Transverse colon (tissue), 4 donors: ENCODE measurements at regions not wholly inside any gene's neighbourhood (a gene's known extent, or its start where the extent isn't known, plus 50 kb on each side); places are given as distances from the start of the nearest gene placed in this dataset.

Experiments
- DNase-seq: peaks from one replicate; pipeline ENCODE4 v3.0.0-alpha.2; 2019
- H3K27ac ChIP-seq, 4 donors: fragments of 200-600 bp; sonication (generic); 2 replicates each; pipeline ENCODE4 v1.5.1; 2016 to 2018; ENCODE audit warnings: inconsistent platforms in 4 of 4
- H3K27me3 ChIP-seq: fragments of 200-600 bp; sonication (generic); 2 replicates; pipeline ENCODE4 v1.5.1; 2017; ENCODE audit warnings: inconsistent platforms
- H3K36me3 ChIP-seq, 4 donors: fragments of 200-600 bp; sonication (generic); 2 replicates each; pipeline ENCODE4 v1.5.1; 2017 to 2019; ENCODE audit warnings: inconsistent platforms in 4 of 4
- H3K4me1 ChIP-seq, 4 donors: fragments of 200-600 bp; sonication (generic); 2 replicates each; pipeline ENCODE4 v1.5.1; 2017 to 2020; ENCODE audit warnings: inconsistent platforms in 4 of 4
- H3K4me3 ChIP-seq, 4 donors: fragments of 200-600 bp; sonication (generic); 1 replicate in 1 of 4; 2 replicates in 3 of 4; pipeline versions ENCODE4 v1.5.1 to v1.6.1; 2017 to 2019; ENCODE audit warnings: inconsistent platforms in 4 of 4
- H3K9me3 ChIP-seq, 2 donors: fragments of 200-600 bp; sonication (generic); 2 replicates each; pipeline ENCODE4 v1.5.1; 2017 to 2019; ENCODE audit warnings: inconsistent platforms in 2 of 2
- CTCF ChIP-seq, 5 experiments: fragments of 200-600 bp in 3 of 5; fragments of 450-650 bp in 2 of 5; sonication (generic) in 3 of 5; IDR thresholded peaks; 1 replicate in 2 of 5; 2 replicates in 3 of 5; pipeline ENCODE4 v1.5.1; 2016 to 2017; ENCODE audit warnings: antibody characterized with exemption in 5 of 5, inconsistent platforms in 3 of 5, mild to moderate bottlenecking in 2 of 5, moderate library complexity in 1 of 5
- EP300 ChIP-seq: sonication (generic); formaldehyde crosslinking; IDR thresholded peaks from one replicate; pipeline ENCODE4 v1.6.1; 2017; ENCODE audit warnings: antibody characterized with exemption, low read depth
- POLR2A ChIP-seq: fragments of 450-650 bp; IDR thresholded peaks from one replicate; pipeline ENCODE4 v1.6.1; 2016; ENCODE audit warnings: antibody characterized with exemption, mild to moderate bottlenecking, moderate library complexity
- POLR2AphosphoS5 ChIP-seq, 3 donors: sonication (generic); formaldehyde crosslinking; IDR thresholded peaks; one replicate each; pipeline ENCODE4 v1.6.1; 2016; ENCODE audit warnings: antibody characterized with exemption in 3 of 3
- WGBS, 2 donors: methylation state at CpG; one replicate each; pipeline ENCODE4 v1.1.5; 2018; ENCODE audit warnings: low coverage in 1 of 2; 5-methylcytosine and 5-hydroxymethylcytosine counted together
- in situ Hi-C, 4 donors: fragments of 200-750 bp; cut with MboI; loops; one replicate each; pipeline versions ENCODE4 v1.15.0 to v1.15.1; 2017; ENCODE audit warnings: low sequenced_read_pairs in 3 of 4, low pct_ligation_motif_present in 1 of 4, low pct_unique_long_range_greater_than_20kb in 1 of 4
- intact Hi-C: fragments of 100-400 bp; cut with DNase I; formaldehyde crosslinking; loops from one replicate; pipeline ENCODE4 v1.15.1; 2023; ENCODE audit warnings: low total_unique reads

- WGBS, 2 donors: 85 to 87% methylated on average over 4 of the region's 4 CpGs
- intact Hi-C loops: no loop called here
- no peak for DNase-seq
- Histone ChIP-seq H3K36me3 (peaks cover 0 to 1% (median 0%) of the 10 kb centered on the region in 4 donors), H3K27me3 (no peaks in the 10 kb centered on the region), H3K9me3 (no peaks in the 10 kb centered on the region), H3K4me3 (no peak overlapping the region), H3K27ac (no peak overlapping the region), H3K4me1 (no peaks in the 10 kb centered on the region)
- in situ Hi-C loops: no loop called here
- no peak for TF ChIP-seq EP300
- TF ChIP-seq CTCF (IDR thresholded peaks at IDR 0.05): no peak
- TF ChIP-seq POLR2AphosphoS5 (IDR thresholded peaks at IDR 0.05): no peak
- no peak for TF ChIP-seq POLR2A
Measured at GRCh38 chr13:104098421-104098820, 1032.2 kb upstream of the SLC10A2 start.

GRCh38 chr13:104086759-104087158 lies 1020.5 kb upstream of the SLC10A2 start:
- in situ Hi-C loops (no loop called here), intact Hi-C loops (no loop called here)
- H3K4me1 ChIP-seq: no peaks in the 10 kb centered on the region
- H3K27me3 ChIP-seq: no peaks in the 10 kb centered on the region
- WGBS, 2 donors: 73 to 76% methylated on average over 5 of the region's 5 CpGs
- H3K36me3 ChIP-seq: no peaks in the 10 kb centered on the region
- no peak for DNase-seq
- TF ChIP-seq EP300: no peak
- no peak for TF ChIP-seq POLR2AphosphoS5 (IDR thresholded peaks at IDR 0.05)
- TF ChIP-seq POLR2A: no peak
- TF ChIP-seq CTCF (IDR thresholded peaks at IDR 0.05): no peak
- H3K4me3 ChIP-seq: no peak overlapping the region
- no peak overlapping the region for H3K27ac ChIP-seq
- H3K9me3 ChIP-seq: no peaks in the 10 kb centered on the region

GRCh38 chr13:104086210-104086609 lies 1020.0 kb upstream of the SLC10A2 start:
- Histone ChIP-seq H3K9me3 (no peaks in the 10 kb centered on the region), H3K4me1 (no peaks in the 10 kb centered on the region), H3K27me3 (no peaks in the 10 kb centered on the region), H3K27ac (no peak overlapping the region), H3K36me3 (no peaks in the 10 kb centered on the region), H3K4me3 (no peak overlapping the region)
- intact Hi-C loops (no loop called here), in situ Hi-C loops (no loop called here)
- 71 to 89% methylated on average over 1 of the region's 1 CpG for WGBS, 2 donors
- TF ChIP-seq CTCF (IDR thresholded peaks at IDR 0.05) (no peak), POLR2A (no peak), EP300 (no peak), POLR2AphosphoS5 (IDR thresholded peaks at IDR 0.05) (no peak)
- DNase-seq: no peak

- Histone ChIP-seq H3K36me3 (no peaks in the 10 kb centered on the region), H3K4me3 (no peak overlapping the region), H3K27me3 (no peaks in the 10 kb centered on the region), H3K27ac (no peak overlapping the region), H3K9me3 (no peaks in the 10 kb centered on the region), H3K4me1 (no peaks in the 10 kb centered on the region)
- no peak for TF ChIP-seq CTCF (IDR thresholded peaks at IDR 0.05)
- TF ChIP-seq POLR2AphosphoS5 (IDR thresholded peaks at IDR 0.05): no peak
- no peak for TF ChIP-seq POLR2A
- no peak for TF ChIP-seq EP300
- in situ Hi-C loops (no loop called here), intact Hi-C loops (no loop called here)
- WGBS, 2 donors: 66 to 76% methylated on average over 3 to 4 of the region's 4 CpGs
- DNase-seq: no peak
Measured at GRCh38 chr13:104085611-104086010, 1019.4 kb upstream of the SLC10A2 start.
